ENCODE measurements at regions not wholly inside any gene's neighbourhood (a gene's known extent, or its start where the extent isn't known, plus 50 kb on each side); places are given as distances from the start of the nearest gene placed in this dataset.
"Not testable (repeated sequence)": the region's sequence is repeated elsewhere in the genome, so short reads cannot be mapped to it uniquely, and the experiment has no call there.

DNA sequence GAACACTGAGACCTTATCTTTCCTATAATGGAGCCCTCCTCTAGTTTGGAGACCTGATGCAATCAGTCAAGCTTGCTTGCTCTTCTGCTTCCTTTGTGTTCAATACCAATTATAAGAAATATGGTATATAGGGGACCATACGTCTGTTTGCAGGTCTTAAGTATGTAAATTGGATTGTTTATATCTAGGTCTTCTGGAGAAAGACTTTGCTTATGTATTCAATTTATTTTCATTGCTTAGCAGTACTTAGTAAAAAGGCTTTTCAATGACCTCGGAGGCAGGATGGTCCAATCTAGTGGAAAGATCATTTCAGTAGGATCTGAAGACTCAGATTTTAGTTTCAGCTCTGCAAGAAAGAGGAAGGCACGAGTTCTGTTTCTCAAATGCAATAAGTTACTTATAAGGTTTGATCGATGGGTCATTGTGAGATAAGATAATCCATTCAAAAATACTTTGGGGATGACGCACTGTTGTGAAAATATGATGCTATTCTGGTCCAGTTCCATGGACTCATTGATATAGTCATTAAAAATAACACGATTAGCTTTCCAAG lies 571.6 kb downstream of the SH2D4B start:
- DNase-seq (ENCODE audit: low read depth) = no peak

DNA sequence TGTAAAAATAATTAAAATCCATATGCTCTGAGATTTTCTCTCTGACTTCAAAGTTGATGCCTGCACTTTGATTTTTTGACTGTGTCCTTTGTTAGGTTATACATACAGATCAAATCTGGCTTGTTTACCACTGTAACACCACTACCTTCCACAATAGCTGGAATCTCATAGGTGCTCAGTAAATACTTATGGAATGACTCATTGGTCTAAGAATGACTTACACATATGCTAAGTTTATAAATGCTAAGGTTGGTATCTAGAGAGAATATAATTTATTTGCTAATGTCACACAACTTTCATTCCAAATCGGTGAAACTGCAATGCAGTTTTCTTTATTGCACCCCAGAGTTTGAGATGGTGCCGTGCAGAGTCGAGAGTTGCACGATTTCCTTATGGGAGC lies 578.5 kb downstream of the SH2D4B start:
- DNase-seq (ENCODE audit: low read depth) = no peak

- no peak for DNase-seq (ENCODE audit: low read depth)
These were observed 579.3 kb downstream of the SH2D4B start for GRCh38 chr10:81116990-81117389.

DNA sequence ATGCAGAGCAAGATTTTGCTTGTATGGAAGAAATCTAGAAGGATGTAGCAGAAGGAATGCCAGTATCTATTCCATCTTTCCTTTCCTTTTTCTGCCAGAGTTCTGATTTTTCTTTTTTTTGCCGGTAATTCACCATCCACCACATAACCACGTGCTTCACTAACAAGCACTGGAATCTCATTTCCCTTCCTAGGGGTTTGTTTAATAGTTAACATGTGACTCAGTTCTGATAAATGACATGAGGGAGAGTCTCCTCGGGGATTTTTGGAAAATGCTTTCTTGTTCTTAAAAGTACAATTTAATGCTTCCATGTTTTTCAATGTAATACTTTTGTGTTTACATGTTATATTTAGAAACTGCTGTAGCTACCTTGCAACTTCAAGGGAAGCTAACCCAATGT lies 590.2 kb downstream of the SH2D4B start:
- DNase-seq (ENCODE audit: low read depth) = no peak

DNA sequence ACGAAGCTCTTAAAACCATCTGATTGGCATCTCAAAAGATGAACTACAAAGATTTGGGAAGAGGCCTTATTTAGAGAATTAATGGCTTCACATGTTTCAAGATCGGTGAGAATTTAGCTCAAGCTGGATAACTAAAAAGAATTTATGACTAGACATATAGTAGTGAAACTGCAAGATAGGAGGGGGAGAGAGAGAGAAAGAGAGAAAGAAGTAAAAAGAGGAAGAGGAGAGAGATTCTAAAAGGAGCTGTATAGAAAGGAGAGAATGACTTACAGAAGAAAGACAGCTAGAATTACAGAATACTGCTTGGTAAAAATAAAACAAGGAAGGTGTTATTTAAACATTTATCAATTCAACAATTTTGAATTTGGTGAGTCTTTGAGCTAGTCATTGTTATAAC lies 592.3 kb downstream of the SH2D4B start:
- no peak for DNase-seq (ENCODE audit: low read depth)

DNA sequence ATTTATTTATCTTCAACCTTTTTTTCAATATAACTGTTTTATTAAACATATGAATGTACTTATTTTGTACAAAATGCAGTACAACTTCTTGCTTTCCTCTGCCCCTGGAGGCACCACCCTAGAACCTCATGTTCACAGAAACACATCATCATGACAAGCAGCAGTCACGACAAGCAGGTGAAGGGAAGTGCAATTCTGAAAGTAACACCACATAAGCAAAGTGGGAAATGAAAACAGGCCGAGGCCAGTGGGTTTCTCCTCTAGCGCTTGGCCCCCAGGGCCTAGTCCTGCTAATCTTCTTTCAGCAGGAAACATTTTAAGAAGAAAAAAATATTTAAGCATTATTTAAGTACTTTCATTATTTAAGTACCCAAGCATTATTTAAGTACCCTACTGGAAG lies 598.1 kb downstream of the SH2D4B start:
- no peak for DNase-seq (ENCODE audit: low read depth)

- DNase-seq (ENCODE audit: low read depth) = no peak
These were observed 598.6 kb downstream of the SH2D4B start for GRCh38 chr10:81136261-81136660.

GRCh38 chr10:81145975-81146374 lies 608.3 kb downstream of the SH2D4B start:
- DNase-seq (ENCODE audit: low read depth) = no peak

DNA sequence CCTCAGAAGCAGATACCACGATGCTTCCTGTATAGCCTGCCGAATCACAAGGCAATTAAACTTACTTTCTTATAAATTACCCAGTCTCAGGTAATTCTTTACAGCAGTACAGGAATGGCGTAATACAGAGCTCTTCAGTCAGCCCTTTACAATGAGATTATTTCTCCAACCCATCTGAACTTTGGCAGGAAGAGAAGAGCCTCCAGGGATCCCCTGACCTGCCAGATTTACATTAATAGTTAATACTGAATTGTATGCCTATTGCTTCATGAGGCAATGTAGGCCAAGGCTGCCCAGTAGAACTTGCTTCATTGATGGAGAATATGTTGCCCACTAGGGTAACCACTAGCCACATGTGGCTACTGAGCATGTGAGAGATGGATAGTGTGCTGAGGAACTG lies 608.7 kb downstream of the SH2D4B start:
- no peak for DNase-seq (ENCODE audit: low read depth)

GRCh38 chr10:81152656-81153055 lies 615.0 kb downstream of the SH2D4B start:
- no peak for DNase-seq (ENCODE audit: low read depth)

DNA sequence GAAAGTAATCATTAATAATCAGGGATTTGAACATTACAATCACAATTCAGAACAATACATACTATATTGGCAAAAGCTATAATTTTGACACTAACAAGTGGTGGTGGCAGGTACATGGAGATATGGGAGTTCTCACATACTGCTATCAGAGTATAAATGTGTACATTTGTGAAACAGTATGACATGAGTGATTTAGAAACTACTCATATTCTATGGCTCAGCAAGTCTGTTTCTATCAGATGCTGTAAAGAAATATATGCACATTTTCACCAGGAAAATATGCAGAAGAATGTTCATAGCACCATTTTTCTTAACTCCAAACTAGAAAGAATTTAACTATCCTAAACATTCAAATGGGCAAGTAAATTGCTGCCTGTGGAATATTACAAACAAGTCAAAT lies 620.0 kb downstream of the SH2D4B start:
- DNase-seq (ENCODE audit: low read depth) = no peak

GRCh38 chr10:81177651-81178244 lies 640.0 kb downstream of the SH2D4B start:
- no peak for DNase-seq (ENCODE audit: low read depth)

- DNase-seq (ENCODE audit: low read depth) = no peak
These were observed 641.6 kb downstream of the SH2D4B start for GRCh38 chr10:81179324-81179723.

DNA sequence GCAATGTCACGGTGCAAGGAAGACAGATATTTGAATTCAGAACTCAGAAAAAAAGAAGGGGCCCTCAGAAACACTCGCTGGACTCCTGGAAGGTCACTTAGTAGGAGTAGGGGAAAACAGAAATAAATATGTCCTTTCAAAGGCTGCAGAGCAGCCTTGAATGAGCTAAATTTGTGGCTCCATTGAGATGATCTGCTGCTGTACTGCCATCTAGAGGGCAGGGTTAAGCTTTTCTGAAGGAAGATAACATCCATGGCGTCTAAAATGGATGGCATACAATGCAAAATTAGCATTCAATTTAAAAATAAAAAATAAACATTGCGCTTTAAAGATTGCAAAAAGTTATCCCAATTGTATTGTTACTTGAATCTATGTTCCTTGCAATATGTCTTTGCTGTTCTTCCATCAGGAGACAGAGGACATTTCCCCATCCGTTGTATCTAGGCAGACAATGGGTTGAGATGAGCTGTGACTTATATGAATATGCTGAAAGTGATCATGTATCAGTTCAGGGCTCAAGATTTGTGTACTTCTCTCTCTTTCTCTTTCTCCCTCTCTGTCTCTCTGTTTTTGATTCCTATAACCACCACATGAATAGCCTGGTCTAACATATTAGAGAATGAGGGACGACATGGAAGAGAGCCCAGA lies 642.2 kb downstream of the SH2D4B start:
- DNase-seq (ENCODE audit: low read depth) = no peak

DNA sequence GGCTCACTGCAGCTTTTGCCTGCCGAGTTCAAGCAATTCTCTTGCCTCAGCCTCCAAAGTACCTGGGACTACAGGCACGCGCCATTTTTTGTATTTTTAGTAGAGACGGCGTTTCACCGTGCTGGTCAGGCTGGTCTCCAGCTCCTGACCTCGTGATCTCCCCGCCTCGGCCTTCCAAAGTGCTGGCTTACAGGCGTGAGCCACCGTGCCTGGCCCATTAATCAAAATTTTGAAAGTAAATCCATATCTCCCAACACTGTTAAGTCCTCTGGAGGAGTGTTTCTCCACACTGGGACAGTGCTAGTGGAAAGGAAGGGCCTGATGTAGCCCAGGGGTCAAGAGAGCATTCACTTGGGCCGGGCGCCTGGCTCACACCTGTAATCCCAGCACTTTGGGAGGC lies 644.6 kb downstream of the SH2D4B start:
- DNase-seq (ENCODE audit: low read depth) = no peak

DNA sequence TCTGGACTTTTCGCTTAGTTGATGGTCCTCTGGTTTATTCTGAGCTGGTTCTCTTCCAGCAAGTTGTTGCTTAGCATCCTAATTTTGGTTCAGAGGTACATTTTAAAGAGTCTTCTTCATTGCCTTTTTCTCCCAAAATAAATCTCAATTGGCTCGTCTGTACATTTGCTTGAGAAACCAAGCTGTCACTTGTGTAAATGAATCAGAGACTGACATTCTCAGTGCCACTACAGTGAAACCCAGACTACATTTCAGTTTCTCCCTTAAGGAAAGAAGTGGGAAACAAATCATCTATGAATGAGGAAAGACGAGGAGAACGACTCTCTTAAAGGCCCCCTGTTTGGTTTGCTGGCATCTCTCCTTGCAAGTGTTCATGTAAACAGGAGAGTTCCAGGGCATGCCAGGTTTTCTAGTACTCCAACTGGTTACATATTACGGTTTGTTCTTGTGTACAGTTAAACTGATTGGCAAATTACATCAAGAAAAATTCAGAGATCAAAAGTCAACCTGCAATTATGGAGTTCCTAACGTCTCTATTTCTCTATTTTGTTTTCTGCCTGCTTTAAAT lies 654.6 kb downstream of the SH2D4B start:
- DNase-seq (ENCODE audit: low read depth) = no peak

DNA sequence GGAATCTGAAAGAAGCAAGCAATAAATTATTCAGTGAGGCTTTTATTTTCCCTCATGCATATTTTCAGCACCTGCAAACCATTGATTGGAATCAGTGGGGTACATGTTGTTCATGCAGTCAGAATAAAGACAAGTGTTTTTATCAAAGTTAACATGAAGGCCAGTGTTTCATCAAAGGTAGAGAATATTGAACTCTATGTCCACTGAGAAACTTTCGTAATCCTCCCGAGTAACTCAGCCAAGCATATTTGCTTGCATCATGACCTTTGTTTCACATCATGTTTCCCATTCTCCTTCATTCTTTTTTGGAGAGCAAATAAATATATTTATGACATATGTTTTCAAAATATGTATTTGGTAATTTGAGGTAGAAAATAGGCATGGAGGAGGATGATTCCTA lies 663.1 kb downstream of the SH2D4B start:
- no peak for DNase-seq (ENCODE audit: low read depth)

DNA sequence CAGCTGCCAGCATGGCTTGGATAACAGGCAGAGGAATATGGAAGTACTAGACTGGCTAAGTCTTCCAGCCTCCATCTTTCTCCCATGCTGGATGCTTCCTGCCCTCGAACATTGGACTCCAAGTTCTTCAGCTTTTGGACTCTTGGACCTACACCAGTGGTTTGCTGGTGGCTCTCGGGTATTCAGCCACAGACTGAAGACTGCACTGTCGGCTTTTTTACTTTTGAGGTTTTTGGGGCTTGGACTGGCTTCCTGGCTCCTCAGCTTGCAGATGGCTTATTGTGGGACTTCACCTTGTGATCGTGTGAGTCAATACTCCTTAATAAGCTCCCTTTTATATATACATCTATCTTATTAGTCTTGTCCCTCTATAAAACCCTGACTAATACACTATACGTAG lies 667.6 kb upstream of the NRG3 start:
- not testable (repeated sequence) for DNase-seq (ENCODE audit: low read depth)

- DNase-seq (ENCODE audit: low read depth) = no peak
These were observed 661.6 kb upstream of the NRG3 start for GRCh38 chr10:81213370-81213769.

DNA sequence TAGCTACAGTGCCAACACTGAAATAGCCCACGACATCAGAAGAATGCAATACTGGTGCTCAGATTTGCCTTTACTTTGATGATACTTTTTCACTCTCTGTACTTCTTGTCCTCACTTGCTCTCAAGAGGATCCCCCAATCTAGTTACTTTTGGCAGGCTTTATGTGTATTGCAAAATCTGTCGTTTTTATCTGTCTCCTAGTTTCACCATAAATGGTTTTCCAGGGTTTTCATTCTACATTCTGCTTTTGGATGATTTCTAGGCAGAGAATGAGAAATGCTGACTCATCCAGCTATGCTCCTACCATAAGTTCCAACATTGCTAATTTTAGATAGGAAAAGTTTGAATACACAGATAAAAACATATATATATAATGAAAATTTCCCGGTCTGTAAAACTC lies 659.5 kb upstream of the NRG3 start:
- DNase-seq (ENCODE audit: low read depth) = no peak

DNA sequence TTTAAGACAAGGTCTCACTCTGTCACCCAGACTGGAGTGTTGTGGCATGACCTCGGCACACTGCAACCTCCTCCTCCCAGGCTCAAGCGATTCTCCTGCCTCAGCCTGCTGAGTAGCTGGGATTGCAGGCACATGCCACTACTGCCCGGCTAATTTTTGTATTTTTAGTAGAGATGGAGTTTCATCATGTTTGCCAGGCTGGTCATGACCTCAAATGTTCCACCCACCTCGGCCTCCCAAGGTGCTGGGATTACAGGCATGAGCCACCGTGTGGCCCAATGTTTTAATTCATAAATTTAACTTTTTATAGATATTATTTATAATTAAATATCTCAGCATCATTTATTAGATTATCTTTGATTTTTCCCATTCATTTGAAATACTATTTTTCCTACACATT lies 658.0 kb upstream of the NRG3 start:
- DNase-seq (ENCODE audit: low read depth) = no peak

GRCh38 chr10:81218307-81218706 lies 656.7 kb upstream of the NRG3 start:
- no peak for DNase-seq (ENCODE audit: low read depth)

DNA sequence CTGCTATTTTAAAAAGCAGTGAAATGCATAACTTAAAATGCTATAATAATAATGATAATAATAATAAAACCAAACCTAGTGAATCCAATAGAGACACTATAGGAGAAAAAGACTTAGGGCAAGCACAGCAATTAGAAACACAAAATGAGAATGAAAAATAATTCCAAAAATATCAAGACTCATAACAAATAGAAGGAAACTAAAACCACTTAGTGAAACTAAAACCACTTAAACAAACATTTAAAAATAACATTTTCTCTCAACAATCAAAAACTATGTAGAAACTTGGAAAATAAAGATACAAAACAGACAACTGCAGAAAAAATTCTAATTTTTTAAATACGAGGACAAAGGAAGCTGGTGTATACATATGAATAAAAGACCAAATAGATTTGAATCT lies 655.2 kb upstream of the NRG3 start:
- no peak for DNase-seq (ENCODE audit: low read depth)

DNA sequence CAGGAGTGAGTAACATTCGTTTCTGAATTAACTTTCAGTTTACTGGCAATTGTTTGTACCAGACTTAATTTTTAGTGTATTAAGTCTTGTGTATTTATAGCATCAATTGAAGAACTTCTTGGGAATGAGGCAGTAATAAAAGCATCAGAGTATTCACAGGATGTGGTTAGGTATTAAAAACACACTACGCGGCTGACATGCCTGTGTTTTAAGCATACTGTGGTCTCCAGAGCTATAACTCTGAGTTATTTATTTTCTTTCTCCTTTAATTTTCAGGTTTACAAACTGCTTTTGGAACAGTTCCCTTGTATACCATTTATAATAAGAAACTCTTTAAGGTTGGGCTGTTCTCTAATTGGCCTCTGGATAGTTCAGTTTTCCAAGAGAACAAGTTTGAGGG lies 626.1 kb upstream of the NRG3 start:
- DNase-seq (ENCODE audit: low read depth) = no peak

Data from activated T-cell treated with anti-CD3 and anti-CD28 coated beads for 1 hour (primary cell).